ENCODE measurements at regions not wholly inside any gene's neighbourhood (a gene's known extent, or its start where the extent isn't known, plus 50 kb on each side); places are given as distances from the start of the nearest gene placed in this dataset.

GRCh38 chr1:67545364-67545763 is 115.2 kb upstream of the SERBP1 start:
- no peaks in the 10 kb centered on the region for H3K79me2 ChIP-seq (ENCODE audit: control insufficient read depth, insufficient read depth, low read length)
- H4K20me1 ChIP-seq (ENCODE audit: control insufficient read depth, insufficient read depth): no peaks in the 10 kb centered on the region
- FAIRE-seq: no peak
- H3K27me3 ChIP-seq (replicated peaks in 1 of 2; ENCODE audit: control insufficient read depth in 2 of 2, insufficient read depth in 2 of 2, low read length in 1 of 2): peaks cover 0 to 1% of the 10 kb centered on the region in 2 experiments; a peak in 1 of 4 replicates
- H3K9me3 ChIP-seq (replicated peaks; ENCODE audit: control insufficient read depth, insufficient read depth, low read length): no peaks in the 10 kb centered on the region
- no peak overlapping the region for H3K27ac ChIP-seq (ENCODE audit: control insufficient read depth, insufficient read depth)
- no TSS peak for BruUV-seq (replicated peaks)
- no peak overlapping the region for H3K9ac ChIP-seq (ENCODE audit: control insufficient read depth, insufficient read depth, low read length)
- CTCF ChIA-PET: interaction anchor here (0.7 to 1.7 kb wide), 8 partner anchors 8 to 800 kb away, joined by 3 to 6 read pairs (median 4); no protein-coding TSS in a partner anchor
- in situ Hi-C loops (cut with MboI): no loop called here
- intact Hi-C loops (cut with micrococcal nuclease; ENCODE audit: unreplicated experiment): no loop called here
- RAD21 ChIA-PET (ENCODE audit: unreplicated experiment): interaction anchor here (0.8 to 1.7 kb wide), 4 partner anchors 10 to 215 kb away, joined by 3 to 9 read pairs (median 6); no protein-coding TSS in a partner anchor
- POLR2A ChIA-PET: no interaction called here
- no peak for ATAC-seq
- H2AFZ ChIP-seq (ENCODE audit: control insufficient read depth, low read depth, low read length): no peak overlapping the region
- H3K4me1 ChIP-seq (ENCODE audit: control insufficient read depth, insufficient read depth, low read length): no peaks in the 10 kb centered on the region
- SMC1A ChIA-PET (ENCODE audit: uncharacterized antibody, unreplicated experiment): interaction anchor here (0.7 to 1.7 kb wide), 7 partner anchors 9 to 214 kb away, joined by 3 to 7 read pairs (median 3); no protein-coding TSS in a partner anchor
- H3K36me3 ChIP-seq (ENCODE audit: control insufficient read depth in 2 of 2, insufficient read depth in 2 of 2, low read length in 1 of 2): no peaks in the 10 kb centered on the region
- H3K4me2 ChIP-seq (ENCODE audit: control insufficient read depth, insufficient read depth): no peak overlapping the region
- 23% methylated on average over 1 of the region's 1 CpG for WGBS (ENCODE audit: insufficient coverage, insufficient replicate concordance, low lambda C conversion rate, missing lambda C conversion rate)
- H3K4me3 ChIP-seq: no peak overlapping the region
- DNase-seq (ENCODE audit: low read depth, low spot score): no peak
- TF ChIP-seq ATF2 (IDR thresholded peaks at IDR 0.05; ENCODE audit: low read length) (no peak), RAD51 (IDR thresholded peaks at IDR 0.05) (no peak), SUPT20H (IDR thresholded peaks at IDR 0.05; ENCODE audit: borderline replicate concordance, control insufficient read depth, low read depth, low read length) (no peak), CEBPZ (IDR thresholded peaks at IDR 0.05; ENCODE audit: low read depth, low read length) (no peak), SMARCA5 (IDR thresholded peaks at IDR 0.05) (no peak), BCL3 (IDR thresholded peaks at IDR 0.05; ENCODE audit: borderline replicate concordance, insufficient read depth, low read depth, low read length, poor library complexity, severe bottlenecking) (no peak), ZSCAN29 (IDR thresholded peaks at IDR 0.05) (no peak), SMAD5 (IDR thresholded peaks at IDR 0.05; ENCODE audit: low read depth) (no peak), ZBTB4 (CRISPR knock-in tag; IDR thresholded peaks at IDR 0.05) (no peak), ZBTB11 (CRISPR knock-in tag; IDR thresholded peaks at IDR 0.05) (no peak), HDAC2 (IDR thresholded peaks at IDR 0.05) (no peak)

All from GM12878 (cell line).